GM12878 (cell line): ENCODE measurements at regions not wholly inside any gene's neighbourhood (a gene's known extent, or its start where the extent isn't known, plus 50 kb on each side); places are given as distances from the start of the nearest gene placed in this dataset.

ENCODE experiments used
- ATAC-seq: fragments of 200-7000 bp; cut with Tn5 transposase; 3 replicates; pipeline ENCODE4 v1.9.1; 2020; ENCODE audit warnings: mild to moderate bottlenecking, moderate library complexity
- BruUV-seq: library from RNA; stranded (reverse); fragments of 400-500 nt; replicated peaks from 2 replicates; lab custom pipeline; 2021; lab: Mats Ljungman, UMichigan
- CTCF ChIA-PET: fragments of 300-600 bp; sonication (Branson Sonifier 250); formaldehyde crosslinking; extraction: SDS; loops from one replicate; lab custom pipeline; 2021; ENCODE audit warnings: inconsistent platforms; lab: Yijun Ruan, JAX
- POLR2A ChIA-PET: fragments of 350-600 bp; formaldehyde crosslinking; extraction: SDS; loops from one replicate; lab custom pipeline; 2021; ENCODE audit warnings: inconsistent platforms; lab: Charles Lee
- RAD21 ChIA-PET: fragments of 300-600 bp; sonication (Branson Sonifier 250); formaldehyde crosslinking; loops from one replicate; lab custom pipeline; 2023; ENCODE audit warnings: antibody characterized with exemption; ENCODE audit not compliant: unreplicated experiment; lab: Charles Lee
- SMC1A ChIA-PET: fragments of 300-600 bp; sonication (Branson Sonifier 250); formaldehyde crosslinking; loops from one replicate; lab custom pipeline; 2023; ENCODE audit not compliant: unreplicated experiment, uncharacterized antibody; lab: Charles Lee
- DNase-seq: peaks from one replicate; pipeline ENCODE4 v3.0.0-alpha.2; 2011; ENCODE audit warnings: low read depth, low spot score
- FAIRE-seq: peaks from 3 replicates; lab custom pipeline; 2011; peaks lifted over from hg19 to GRCh38; lab: Jason Lieb, UNC
- H2AFZ ChIP-seq: 2 replicates; pipeline ENCODE4 v1.6.0; 2011; ENCODE audit warnings: low read depth, low read length, control low read depth; ENCODE audit not compliant: control insufficient read depth
- H3K27ac ChIP-seq: 2 replicates; pipeline ENCODE4 v1.5.1; 2011; ENCODE audit warnings: control low read depth; ENCODE audit not compliant: control insufficient read depth, insufficient read depth
- H3K27me3 ChIP-seq, 2 experiments: replicated peaks in 1 of 2; 2 replicates each; pipeline versions ENCODE4 v1.6.0 to v1.6.1; 2011; ENCODE audit warnings: low read length in 1 of 2; ENCODE audit not compliant: control insufficient read depth in 2 of 2, insufficient read depth in 2 of 2
- H3K36me3 ChIP-seq, 2 experiments: 2 replicates each; pipeline ENCODE4 v1.5.1; 2011; ENCODE audit warnings: low read length in 1 of 2; ENCODE audit not compliant: control insufficient read depth in 2 of 2, insufficient read depth in 2 of 2
- H3K4me1 ChIP-seq: 2 replicates; pipeline ENCODE4 v1.6.1; 2011; ENCODE audit warnings: mild to moderate bottlenecking, low read length, moderate library complexity, mixed read lengths; ENCODE audit not compliant: control insufficient read depth, insufficient read depth
- H3K4me2 ChIP-seq: 2 replicates; pipeline ENCODE4 v1.6.0; 2011; ENCODE audit warnings: control low read depth; ENCODE audit not compliant: control insufficient read depth, insufficient read depth
- H3K4me3 ChIP-seq: fragments of 200-600 bp; sonication (generic); 2 replicates; pipeline ENCODE4 v1.5.1; 2016
- H3K79me2 ChIP-seq: 2 replicates; pipeline ENCODE4 v1.6.0; 2011; ENCODE audit warnings: low read length; ENCODE audit not compliant: control insufficient read depth, insufficient read depth
- H3K9ac ChIP-seq: 2 replicates; pipeline ENCODE4 v1.8.0; 2011; ENCODE audit warnings: low read length, control low read depth, mixed read lengths; ENCODE audit not compliant: control insufficient read depth, insufficient read depth
- H3K9me3 ChIP-seq: replicated peaks from 3 replicates; pipeline ENCODE4 v1.5.1; 2011; ENCODE audit warnings: mild to moderate bottlenecking, low read length; ENCODE audit not compliant: control insufficient read depth, insufficient read depth
- H4K20me1 ChIP-seq: 2 replicates; pipeline ENCODE4 v1.6.0; 2011; ENCODE audit not compliant: control insufficient read depth, insufficient read depth
- EZH2 ChIP-seq: IDR thresholded peaks from 2 replicates; pipeline ENCODE4 v1.6.1; 2012; ENCODE audit warnings: low read depth, mild to moderate bottlenecking, control low read depth, inconsistent platforms, low read length, borderline replicate concordance; ENCODE audit not compliant: control insufficient read depth
- NFIC ChIP-seq: IDR thresholded peaks from 2 replicates; pipeline ENCODE4 v1.6.1; 2012; ENCODE audit warnings: low read depth, mild to moderate bottlenecking, inconsistent platforms, low read length, moderate library complexity
- NR2F1 ChIP-seq: fragments of 450-650 bp; conservative IDR thresholded peaks from 2 replicates; pipeline ENCODE4 v1.6.1; 2017; ENCODE audit warnings: mild to moderate bottlenecking
- PML ChIP-seq: IDR thresholded peaks from 2 replicates; pipeline ENCODE4 v1.6.1; 2012; ENCODE audit warnings: low read length, inconsistent platforms
- RAD21 ChIP-seq: IDR thresholded peaks from 2 replicates; pipeline ENCODE4 v1.6.1; 2011; ENCODE audit warnings: mild to moderate bottlenecking, low read depth, low read length, moderate library complexity; ENCODE audit not compliant: insufficient read depth
- SKIL ChIP-seq: fragments of 450-650 bp; IDR thresholded peaks from 2 replicates; pipeline ENCODE4 v1.6.1; 2017; ENCODE audit warnings: mild to moderate bottlenecking, low read depth, inconsistent platforms; ENCODE audit not compliant: poor library complexity, severe bottlenecking
- TCF7 ChIP-seq: IDR thresholded peaks from 2 replicates; pipeline ENCODE4 v1.6.1; 2014; ENCODE audit warnings: antibody characterized with exemption, borderline replicate concordance
- ZBTB4 ChIP-seq: fragments of 450-650 bp; formaldehyde crosslinking; IDR thresholded peaks from 2 replicates; pipeline ENCODE4 v1.4.0; 2022; ENCODE audit warnings: mild to moderate bottlenecking, moderate library complexity
- ZNF217 ChIP-seq: fragments of 450-650 bp; IDR thresholded peaks from 2 replicates; pipeline ENCODE4 v1.6.1; 2017; ENCODE audit warnings: antibody characterized with exemption, mild to moderate bottlenecking
- ZNF24 ChIP-seq: fragments of 450-650 bp; IDR thresholded peaks from 2 replicates; pipeline ENCODE4 v1.6.1; 2017; ENCODE audit warnings: antibody characterized with exemption, mild to moderate bottlenecking
- WGBS: methylation state at CpG from one replicate; pipeline ENCODE4 v1.1.6; 2016; ENCODE audit warnings: low lambda C conversion rate; ENCODE audit not compliant: insufficient replicate concordance, insufficient coverage; ENCODE audit errors: missing lambda C conversion rate; 5-methylcytosine and 5-hydroxymethylcytosine counted together
- in situ Hi-C: fragments of 300-500 bp; cut with MboI; formaldehyde crosslinking; loops from 9 replicates; pipeline ENCODE4 v1.14.3; 2018; ENCODE audit warnings: mixed read lengths
- intact Hi-C: fragments of 100-400 bp; cut with micrococcal nuclease; formaldehyde crosslinking; loops from one replicate; pipeline ENCODE4 v1.14.2; 2022; ENCODE audit not compliant: unreplicated experiment
- TF ChIP-seq, protein P1 (sequence below): IDR thresholded peaks from 2 replicates; pipeline ENCODE4 v1.6.1; 2011; ENCODE audit warnings: low read depth, mild to moderate bottlenecking, low read length, moderate library complexity, borderline replicate concordance; ENCODE audit errors: extremely low read depth

DNA sequence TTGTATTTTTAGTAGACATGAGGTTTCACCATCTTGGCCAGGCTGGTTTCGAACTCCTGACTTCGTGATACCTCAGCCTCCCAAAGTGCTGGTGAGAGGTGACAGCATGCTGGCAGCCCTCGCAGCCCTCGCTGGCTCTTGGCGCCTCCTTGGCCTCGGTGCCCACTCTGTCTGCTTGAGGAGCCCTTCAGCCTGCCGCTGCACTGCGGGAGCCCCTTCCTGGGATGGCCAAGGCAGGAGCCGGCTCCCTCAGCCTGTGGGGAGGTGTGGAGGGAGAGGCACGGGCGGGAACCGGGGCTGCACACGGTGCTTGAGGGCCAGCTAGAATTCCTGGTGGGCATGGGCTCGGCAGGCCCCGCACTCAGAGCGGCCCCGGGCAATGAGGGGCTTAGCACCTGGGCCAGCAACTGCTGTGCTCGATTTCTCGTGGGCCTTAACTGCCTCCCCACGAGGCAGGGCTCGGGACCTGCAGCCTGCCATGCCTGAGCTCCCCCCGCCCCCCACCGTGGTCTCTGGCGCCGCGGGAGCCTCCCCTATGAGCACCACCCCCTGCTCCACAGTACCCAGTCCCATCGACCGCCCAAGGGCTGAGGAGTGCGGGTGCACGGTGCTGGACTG is 96.5 kb upstream of the RHOBTB1 start:
- 50% methylated on average over 25 of the region's 30 CpGs for WGBS
- no TSS peak for BruUV-seq
- in situ Hi-C loops (no loop called here), intact Hi-C loops (no loop called here)
- Histone ChIP-seq H3K4me1 (no peaks in the 10 kb centered on the region), H3K4me3 (no peak overlapping the region), H3K9me3 (no peaks in the 10 kb centered on the region), H3K4me2 (no peak overlapping the region), H3K27me3 (no peaks in the 10 kb centered on the region), H3K27ac (no peak overlapping the region), H3K36me3 (no peaks in the 10 kb centered on the region), H3K9ac (no peak overlapping the region), H3K79me2 (no peaks in the 10 kb centered on the region), H4K20me1 (no peaks in the 10 kb centered on the region), H2AFZ (no peak overlapping the region)
- TF ChIP-seq NFIC = no peak
- TF ChIP-seq, protein P1, sequence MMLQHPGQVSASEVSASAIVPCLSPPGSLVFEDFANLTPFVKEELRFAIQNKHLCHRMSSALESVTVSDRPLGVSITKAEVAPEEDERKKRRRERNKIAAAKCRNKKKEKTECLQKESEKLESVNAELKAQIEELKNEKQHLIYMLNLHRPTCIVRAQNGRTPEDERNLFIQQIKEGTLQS = no peak
- TF ChIP-seq SKIL = no peak
- TF ChIP-seq ZBTB4 = no peak
- no peak for TF ChIP-seq EZH2
- TF ChIP-seq PML = no peak
- TF ChIP-seq ZNF217 = no peak
- no peak for TF ChIP-seq ZNF24
- TF ChIP-seq TCF7 = no peak
- TF ChIP-seq NR2F1 = no peak
- no peak for TF ChIP-seq RAD21
- ChIA-PET SMC1A (no interaction called here), POLR2A (no interaction called here), CTCF (no interaction called here), RAD21 (no interaction called here)
- no peak for DNase-seq
- no peak for FAIRE-seq
- ATAC-seq = no peak
